NT2/D1 (cell line): ENCODE measurements at regions not wholly inside any gene's neighbourhood (a gene's known extent, or its start where the extent isn't known, plus 50 kb on each side); places are given as distances from the start of the nearest gene placed in this dataset.

Experiments
- DNase-seq: peaks from one replicate; pipeline ENCODE4 v3.0.0-alpha.2; 2011; ENCODE audit warnings: low read depth, low spot score
- H3K27me3 ChIP-seq: 2 replicates; pipeline ENCODE4 v1.6.0; 2011; ENCODE audit warnings: mild to moderate bottlenecking; ENCODE audit not compliant: insufficient read length, insufficient read depth
- H3K36me3 ChIP-seq: 2 replicates; pipeline ENCODE4 v1.6.1; 2011; ENCODE audit warnings: mild to moderate bottlenecking, low read length, mixed read lengths; ENCODE audit not compliant: insufficient read depth, insufficient read length
- H3K4me1 ChIP-seq: 2 replicates; pipeline ENCODE4 v1.5.1; 2011; ENCODE audit not compliant: insufficient read depth, insufficient read length
- H3K4me3 ChIP-seq: 2 replicates; pipeline ENCODE4 v1.5.1; 2011; ENCODE audit warnings: low read depth; ENCODE audit not compliant: insufficient read length
- H3K9ac ChIP-seq: 2 replicates; pipeline ENCODE4 v1.6.0; 2011; ENCODE audit warnings: low read depth; ENCODE audit not compliant: insufficient read length
- H3K9me3 ChIP-seq: 2 replicates; pipeline ENCODE4 v1.5.1; 2011; ENCODE audit warnings: mild to moderate bottlenecking, low read length; ENCODE audit not compliant: insufficient read depth
- SUZ12 ChIP-seq: IDR thresholded peaks from 2 replicates; pipeline ENCODE4 v1.6.1; 2011; ENCODE audit not compliant: insufficient read length, insufficient read depth; ENCODE audit errors: extremely low read depth
- YY1 ChIP-seq: IDR thresholded peaks from 2 replicates; pipeline ENCODE4 v1.6.1; 2011; ENCODE audit not compliant: insufficient read length, insufficient read depth
- ZNF274 ChIP-seq: IDR thresholded peaks from 2 replicates; pipeline ENCODE4 v1.6.1; 2011; ENCODE audit warnings: mild to moderate bottlenecking, low read depth, low read length

DNA sequence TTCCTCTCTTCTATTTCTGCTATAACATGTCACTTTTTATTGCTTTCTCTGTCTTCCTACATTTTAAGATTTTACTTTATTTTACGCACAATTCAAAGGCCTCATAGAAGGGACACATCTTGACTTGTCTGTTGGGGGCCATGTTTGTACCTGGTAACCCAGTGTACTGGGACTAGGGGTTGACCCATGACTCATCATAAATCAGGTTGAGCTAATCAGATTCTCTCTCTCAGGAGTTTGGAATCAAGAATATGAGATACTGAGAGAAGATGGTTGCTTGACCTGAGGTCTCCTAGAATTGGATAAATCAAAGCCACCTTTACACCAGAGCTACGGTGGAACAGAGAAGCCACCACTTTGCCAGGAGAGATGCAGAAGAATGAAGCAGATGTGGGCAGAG lies 153.0 kb downstream of the UXS1 start:
- no peak overlapping the region for H3K9ac ChIP-seq
- H3K27me3 ChIP-seq = no peaks in the 10 kb centered on the region
- no peaks in the 10 kb centered on the region for H3K4me1 ChIP-seq
- H3K9me3 ChIP-seq = no peaks in the 10 kb centered on the region
- no peak for TF ChIP-seq SUZ12
- no peak for TF ChIP-seq YY1
- no peak for TF ChIP-seq ZNF274
- no peak overlapping the region for H3K4me3 ChIP-seq
- DNase-seq = no peak
- H3K36me3 ChIP-seq = no peaks in the 10 kb centered on the region

DNA sequence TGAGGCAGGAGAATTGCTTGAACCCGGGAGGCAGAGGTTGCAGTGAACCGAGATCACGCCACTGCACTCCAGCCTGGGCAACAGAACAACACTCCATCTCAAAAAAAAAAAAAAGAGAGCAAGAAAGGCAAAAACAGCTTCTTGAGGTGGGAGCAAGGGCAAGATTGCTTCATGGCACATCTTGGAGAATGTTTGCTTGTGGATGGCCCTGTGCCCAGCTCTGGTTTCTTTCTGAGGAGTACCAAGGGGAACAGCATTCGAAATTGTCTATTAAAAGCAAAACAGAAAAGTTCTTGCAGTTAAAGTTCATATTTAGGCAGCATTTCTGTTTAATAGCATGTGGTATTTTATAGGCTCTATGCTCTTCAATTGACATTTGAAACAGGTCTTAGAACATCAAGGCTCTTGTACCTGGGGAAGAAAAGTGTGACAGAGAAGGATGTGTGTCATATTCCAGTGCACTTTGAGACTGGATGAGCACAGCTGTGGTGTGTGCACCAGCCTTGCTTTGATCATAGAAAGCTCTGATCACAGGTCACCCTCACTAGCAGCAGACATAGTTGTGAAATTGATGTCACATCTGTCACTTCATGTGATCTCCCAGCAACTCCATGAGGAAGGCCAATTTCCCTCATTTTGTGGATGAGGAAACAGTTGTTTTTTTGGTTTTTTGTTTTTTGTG lies 154.3 kb downstream of the UXS1 start:
- no peaks in the 10 kb centered on the region for H3K4me1 ChIP-seq
- H3K4me3 ChIP-seq = no peak overlapping the region
- no peak for TF ChIP-seq YY1
- no peak for TF ChIP-seq SUZ12
- no peak for TF ChIP-seq ZNF274

DNA sequence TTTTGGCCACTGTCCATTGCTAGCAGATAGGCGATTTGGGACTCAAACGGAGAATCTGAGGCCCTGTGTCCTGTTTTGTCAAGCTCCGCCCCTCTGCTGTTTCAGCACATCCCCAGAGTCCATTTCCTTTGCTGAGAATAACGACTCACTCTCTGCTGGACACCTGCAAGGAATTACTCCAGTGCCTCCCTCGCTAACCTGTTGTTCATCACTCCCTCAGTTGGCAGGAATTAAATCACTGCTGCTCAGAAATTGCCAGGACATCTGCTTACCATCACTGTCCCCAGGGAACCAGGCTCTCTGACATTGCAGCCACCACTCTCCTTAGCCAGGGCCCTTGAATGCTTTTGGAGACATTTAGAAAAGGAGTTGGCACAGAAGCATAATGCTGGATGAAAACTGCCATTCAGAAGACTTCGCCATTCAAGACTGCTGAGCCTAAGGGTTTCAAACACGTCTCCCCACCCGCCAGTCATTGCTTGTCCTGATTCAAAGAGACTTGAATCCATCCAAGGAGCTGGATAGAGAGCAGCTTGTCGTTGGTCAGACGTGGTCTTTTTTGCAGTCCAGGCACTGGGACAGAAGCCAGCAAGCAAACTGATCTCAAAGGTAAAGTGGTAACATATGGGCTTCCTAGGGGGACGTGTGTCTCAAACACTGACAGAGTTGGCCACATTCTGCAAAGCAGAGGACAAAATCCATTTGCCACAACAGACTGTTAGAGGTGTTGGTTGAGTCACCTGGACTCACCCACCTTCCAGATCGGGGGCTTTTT lies 155.3 kb downstream of the UXS1 start:
- DNase-seq = no peak
- no peaks in the 10 kb centered on the region for H3K36me3 ChIP-seq
- H3K4me3 ChIP-seq = no peak overlapping the region
- H3K27me3 ChIP-seq = no peaks in the 10 kb centered on the region
- no peak overlapping the region for H3K9ac ChIP-seq
- no peak for TF ChIP-seq SUZ12
- no peak for TF ChIP-seq YY1
- no peak for TF ChIP-seq ZNF274
- H3K4me1 ChIP-seq = no peaks in the 10 kb centered on the region
- H3K9me3 ChIP-seq = no peaks in the 10 kb centered on the region

More for the DNA sequence above, 154.3 kb downstream of the UXS1 start:
- no peaks in the 10 kb centered on the region for H3K36me3 ChIP-seq
- H3K9me3 ChIP-seq = no peaks in the 10 kb centered on the region
- no peaks in the 10 kb centered on the region for H3K27me3 ChIP-seq
- no peak overlapping the region for H3K9ac ChIP-seq
- no peak for DNase-seq

DNA sequence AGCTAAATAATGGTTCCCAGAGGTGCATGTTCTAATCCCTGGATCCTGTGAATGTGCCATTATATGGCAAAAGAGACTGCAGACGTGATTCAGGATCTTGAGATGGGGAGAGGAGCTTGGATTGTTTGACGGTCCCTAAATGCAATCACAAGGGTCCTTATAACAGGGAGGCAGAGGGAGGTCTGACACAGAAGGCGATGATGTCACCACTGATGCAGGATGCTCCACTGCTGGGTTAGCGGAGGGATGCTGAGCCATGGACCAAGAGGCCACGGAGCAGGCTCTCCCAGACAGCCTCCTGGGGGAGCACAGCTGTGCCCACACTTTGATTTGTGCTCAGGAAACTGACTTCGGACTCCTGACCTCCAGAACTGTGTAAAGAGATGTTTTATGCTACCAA lies 156.2 kb downstream of the UXS1 start:
- H3K9me3 ChIP-seq = no peaks in the 10 kb centered on the region; the same call in 1 of the 2 replicates
- H3K4me1 ChIP-seq = no peaks in the 10 kb centered on the region
- DNase-seq = no peak
- no peaks in the 10 kb centered on the region for H3K36me3 ChIP-seq
- no peak overlapping the region for H3K9ac ChIP-seq
- TF ChIP-seq YY1 (no peak), SUZ12 (no peak), ZNF274 (no peak)
- no peaks in the 10 kb centered on the region for H3K27me3 ChIP-seq
- H3K4me3 ChIP-seq = no peak overlapping the region

DNA sequence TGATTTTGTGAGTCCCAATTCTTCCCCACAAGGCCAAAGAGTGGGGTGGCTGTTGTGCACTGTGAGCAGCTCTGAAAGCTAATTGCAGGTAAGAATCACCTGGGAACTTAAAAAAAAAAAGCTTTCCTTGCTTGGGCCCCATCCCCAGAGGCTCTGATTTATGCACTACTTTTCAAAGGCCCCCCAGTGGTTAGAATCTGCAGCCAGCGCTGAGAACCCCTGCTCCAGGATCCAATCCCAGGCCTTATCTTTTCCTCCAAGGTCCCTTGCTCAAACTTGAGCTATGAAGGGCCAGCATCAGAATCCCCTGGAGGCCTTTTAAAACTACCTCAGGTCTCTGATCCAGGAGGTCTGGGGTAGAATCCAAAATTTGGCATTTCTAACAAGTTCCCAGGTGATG lies 156.8 kb downstream of the UXS1 start:
- Histone ChIP-seq H3K27me3 (no peaks in the 10 kb centered on the region), H3K4me3 (no peak overlapping the region), H3K9ac (no peak overlapping the region), H3K4me1 (no peaks in the 10 kb centered on the region), H3K9me3 (no peaks in the 10 kb centered on the region; the same call in 1 of the 2 replicates), H3K36me3 (no peaks in the 10 kb centered on the region)
- no peak for DNase-seq
- no peak for TF ChIP-seq YY1
- TF ChIP-seq SUZ12 = no peak
- no peak for TF ChIP-seq ZNF274

DNA sequence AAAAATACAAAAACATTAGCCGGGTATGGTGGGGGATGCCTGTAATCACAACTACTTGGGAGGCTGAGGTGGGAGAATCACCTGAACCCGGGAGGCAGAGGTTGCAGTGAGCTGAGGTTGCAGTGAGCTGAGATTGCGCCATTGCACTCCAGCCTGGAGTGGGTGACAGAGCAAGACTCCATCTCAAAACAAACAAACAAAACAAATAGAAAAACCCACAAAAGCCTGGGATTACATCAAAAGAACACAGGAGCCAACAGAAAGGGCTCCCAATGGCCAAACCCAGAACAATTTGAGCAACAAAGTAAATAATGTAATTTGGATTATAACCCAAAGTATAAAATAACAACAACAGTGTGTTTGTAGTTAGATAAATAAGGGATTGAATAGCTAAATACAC lies 159.8 kb downstream of the UXS1 start:
- H3K4me1 ChIP-seq = no peaks in the 10 kb centered on the region
- H3K4me3 ChIP-seq = no peak overlapping the region
- no peaks in the 10 kb centered on the region; the same call in 1 of the 2 replicates for H3K9me3 ChIP-seq
- no peak overlapping the region for H3K9ac ChIP-seq
- no peaks in the 10 kb centered on the region for H3K27me3 ChIP-seq
- TF ChIP-seq ZNF274 (no peak), SUZ12 (no peak), YY1 (no peak)
- H3K36me3 ChIP-seq = no peaks in the 10 kb centered on the region
- no peak for DNase-seq

DNA sequence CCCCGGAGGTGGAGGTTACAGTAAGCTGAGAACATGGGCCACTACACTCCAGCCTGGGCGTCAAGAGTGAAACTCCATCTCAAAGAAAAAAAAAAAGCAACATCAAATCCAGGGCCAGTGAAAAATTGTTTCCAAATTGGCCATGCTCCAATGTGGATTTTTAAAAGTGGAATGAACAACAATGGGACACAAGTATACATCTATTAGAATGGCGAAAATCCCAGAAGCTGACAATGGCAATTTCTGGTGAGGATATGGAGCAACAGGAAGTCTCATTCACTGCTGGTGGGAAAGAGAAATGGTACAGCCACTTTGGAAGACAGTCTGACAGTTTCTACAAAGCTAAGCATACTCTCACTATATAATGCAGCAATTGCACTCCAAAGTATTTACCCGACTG lies 161.4 kb downstream of the UXS1 start:
- no peaks in the 10 kb centered on the region for H3K27me3 ChIP-seq
- H3K4me3 ChIP-seq = no peak overlapping the region
- H3K4me1 ChIP-seq = no peaks in the 10 kb centered on the region
- H3K9me3 ChIP-seq = no peaks in the 10 kb centered on the region; the same call in 1 of the 2 replicates
- DNase-seq = no peak
- no peak overlapping the region for H3K9ac ChIP-seq
- H3K36me3 ChIP-seq = no peaks in the 10 kb centered on the region
- TF ChIP-seq YY1 (no peak), ZNF274 (no peak), SUZ12 (no peak)
